WERI-Rb-1 (cell line): ENCODE measurements at regions not wholly inside any gene's neighbourhood (a gene's known extent, or its start where the extent isn't known, plus 50 kb on each side); places are given as distances from the start of the nearest gene placed in this dataset.

Experiments
- DNase-seq: peaks from one replicate; pipeline ENCODE4 v3.0.0-alpha.2; 2020
- H3K27ac ChIP-seq: fragments of 250-450 bp; sonication (Bioruptor Pico); 2 replicates; pipeline ENCODE4 v1.5.1; 2020; ENCODE audit warnings: mild to moderate bottlenecking, moderate library complexity
- H3K27me3 ChIP-seq: fragments of 250-450 bp; sonication (Bioruptor Pico); 2 replicates; pipeline ENCODE4 v1.5.1; 2021; ENCODE audit warnings: mild to moderate bottlenecking, low read depth, moderate library complexity; ENCODE audit not compliant: insufficient read depth, severe bottlenecking
- H3K36me3 ChIP-seq: fragments of 250-450 bp; sonication (Bioruptor Pico); 2 replicates; pipeline ENCODE4 v1.5.1; 2020; ENCODE audit warnings: mild to moderate bottlenecking, moderate library complexity
- H3K4me3 ChIP-seq: 2 replicates; pipeline ENCODE4 v1.5.1; 2011; ENCODE audit warnings: low read depth, mild to moderate bottlenecking, control low read depth, low read length
- H3K9me3 ChIP-seq: fragments of 250-450 bp; sonication (Bioruptor Pico); 2 replicates; pipeline ENCODE4 v1.5.1; 2021; ENCODE audit warnings: mild to moderate bottlenecking, moderate library complexity; ENCODE audit not compliant: severe bottlenecking
- CTCF ChIP-seq: IDR thresholded peaks from 2 replicates; pipeline ENCODE4 v1.5.1; 2011; ENCODE audit warnings: low read depth, mild to moderate bottlenecking, control low read depth, inconsistent platforms, low read length

- H3K9me3 ChIP-seq = no peaks in the 10 kb centered on the region
- no peak overlapping the region for H3K27ac ChIP-seq
- H3K36me3 ChIP-seq = no peaks in the 10 kb centered on the region
- DNase-seq = no peak
- peaks cover 12% of the 10 kb centered on the region for H3K27me3 ChIP-seq
- no peak for TF ChIP-seq CTCF
- no peak overlapping the region for H3K4me3 ChIP-seq
Measured at GRCh38 chrX:140848800-140849199, 139.2 kb downstream of the LINC00632 start.

GRCh38 chrX:140860718-140861117 is 141.7 kb upstream of the SPANXB1 start:
- no peaks in the 10 kb centered on the region for H3K36me3 ChIP-seq
- H3K4me3 ChIP-seq = no peak overlapping the region
- peaks cover 9% of the 10 kb centered on the region for H3K27me3 ChIP-seq
- H3K9me3 ChIP-seq = no peaks in the 10 kb centered on the region
- TF ChIP-seq CTCF = no peak
- DNase-seq = no peak
- no peak overlapping the region for H3K27ac ChIP-seq

- H3K9me3 ChIP-seq = no peaks in the 10 kb centered on the region
- no peak overlapping the region for H3K27ac ChIP-seq
- TF ChIP-seq CTCF = no peak
- H3K27me3 ChIP-seq = no peaks in the 10 kb centered on the region
- H3K4me3 ChIP-seq = no peak overlapping the region
- DNase-seq = no peak
- H3K36me3 ChIP-seq = no peaks in the 10 kb centered on the region
Measured at GRCh38 chrX:140866446-140866845, 135.9 kb upstream of the SPANXB1 start.

- H3K27ac ChIP-seq = no peak overlapping the region
- no peak for TF ChIP-seq CTCF
- no peak for DNase-seq
- H3K4me3 ChIP-seq = no peak overlapping the region
- H3K9me3 ChIP-seq = no peaks in the 10 kb centered on the region
- peaks cover 18% of the 10 kb centered on the region for H3K27me3 ChIP-seq
- no peaks in the 10 kb centered on the region for H3K36me3 ChIP-seq
Measured at GRCh38 chrX:140912606-140913005, 89.8 kb upstream of the SPANXB1 start.

- Histone ChIP-seq H3K27me3 (peaks cover 22% of the 10 kb centered on the region), H3K36me3 (no peaks in the 10 kb centered on the region), H3K27ac (no peak overlapping the region), H3K4me3 (no peak overlapping the region), H3K9me3 (no peaks in the 10 kb centered on the region)
- no peak for TF ChIP-seq CTCF
- no peak for DNase-seq
Measured at GRCh38 chrX:140913802-140914501, 88.4 kb upstream of the SPANXB1 start.

- TF ChIP-seq CTCF = no peak
- no peaks in the 10 kb centered on the region for H3K9me3 ChIP-seq
- H3K36me3 ChIP-seq = no peaks in the 10 kb centered on the region
- peaks cover 17% of the 10 kb centered on the region for H3K27me3 ChIP-seq
- H3K27ac ChIP-seq = no peak overlapping the region
- DNase-seq = no peak
- no peak overlapping the region for H3K4me3 ChIP-seq
Measured at GRCh38 chrX:140916872-140917271, 85.5 kb upstream of the SPANXB1 start.
